Superior temporal gyrus (tissue), 1 donor: ENCODE measurements at regions not wholly inside any gene's neighbourhood (a gene's known extent, or its start where the extent isn't known, plus 50 kb on each side); places are given as distances from the start of the nearest gene placed in this dataset.

Source experiments
- DNase-seq: peaks from one replicate; pipeline ENCODE4 v3.0.0-alpha.2; 2016; ENCODE audit errors: extremely low spot score

DNA sequence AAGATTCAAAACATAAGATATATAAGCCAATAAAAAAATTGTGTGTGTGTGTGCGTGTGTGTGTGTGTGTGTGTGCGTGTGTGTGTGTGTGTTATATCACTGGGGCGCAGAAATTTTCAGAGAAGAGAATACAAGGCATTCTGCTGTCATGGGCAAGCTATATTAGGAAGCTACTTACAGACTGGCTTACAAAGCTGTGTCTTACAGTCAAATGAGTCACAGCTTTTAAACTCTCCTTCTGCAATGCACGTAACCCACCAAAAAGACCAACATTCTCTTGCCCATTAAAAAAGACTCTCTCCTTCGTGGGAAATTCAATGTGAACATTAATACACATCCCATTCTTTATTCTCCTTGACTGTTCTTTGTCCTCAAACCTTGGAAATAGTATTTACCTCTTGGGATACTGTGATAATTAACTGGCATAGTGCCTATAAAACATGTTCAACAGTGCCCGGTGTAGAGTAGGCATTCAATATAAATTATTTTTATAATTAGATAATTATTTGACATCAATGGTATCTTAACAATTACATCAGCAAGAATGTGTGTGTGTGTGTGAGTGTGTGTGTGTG is 860.4 kb upstream of the SOX9 start:
- no peak for DNase-seq

DNA sequence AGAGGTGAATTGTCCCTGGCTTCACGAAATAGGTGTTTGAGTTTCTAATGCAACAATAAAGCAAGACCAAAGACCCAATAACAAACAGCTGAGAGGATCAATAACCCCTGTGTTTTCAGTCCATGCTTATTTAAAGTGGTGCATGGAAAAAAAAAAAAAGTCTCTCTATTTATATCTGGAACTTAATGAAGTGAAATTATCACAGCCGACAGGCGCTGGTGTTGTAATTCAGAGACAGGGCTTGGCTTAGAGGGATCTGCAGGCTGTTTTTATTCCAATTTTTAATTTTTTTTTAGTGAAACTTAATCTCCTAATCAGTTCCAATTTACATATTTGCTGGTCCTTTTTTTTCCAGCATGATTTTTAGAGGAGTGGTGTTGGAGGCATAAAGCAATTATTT is 858.2 kb upstream of the SOX9 start:
- DNase-seq: no peak

DNA sequence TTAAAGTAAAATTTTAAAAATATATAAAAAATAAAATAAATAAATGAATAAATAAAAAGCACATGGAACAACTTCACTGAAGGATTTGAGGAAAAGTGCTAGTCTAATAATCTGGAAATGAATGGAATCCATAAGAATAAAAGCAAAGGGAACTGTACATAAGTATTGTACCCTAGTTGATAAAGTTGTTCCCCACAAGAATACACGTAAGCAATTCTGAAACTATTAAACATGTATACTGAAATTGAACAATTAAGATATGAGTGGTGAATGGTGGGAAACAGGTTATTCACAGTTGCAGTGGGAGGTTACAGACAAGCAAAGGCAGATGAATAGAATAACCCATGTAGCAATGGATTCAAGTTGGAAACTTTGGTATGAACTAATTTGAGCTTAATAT is 853.2 kb upstream of the SOX9 start:
- no peak for DNase-seq

DNA sequence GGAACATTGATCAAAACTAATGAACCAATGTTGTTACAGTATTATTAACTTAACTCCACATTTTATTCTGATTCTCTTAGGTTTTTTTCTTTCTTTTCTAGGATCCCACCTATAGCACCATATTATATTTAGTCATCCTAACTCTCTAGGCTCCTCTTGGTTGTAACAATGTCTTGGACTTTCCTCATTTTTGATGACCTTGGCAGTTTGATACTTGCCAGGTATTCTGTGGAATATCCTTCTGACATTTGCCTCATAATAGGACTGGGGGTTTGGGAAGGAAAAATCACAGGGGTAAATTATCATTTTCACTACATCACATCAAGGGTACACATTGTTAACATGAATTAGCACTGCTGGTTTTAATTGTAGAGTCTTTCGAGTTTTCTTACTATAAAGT is 851.6 kb upstream of the SOX9 start:
- no peak for DNase-seq

DNA sequence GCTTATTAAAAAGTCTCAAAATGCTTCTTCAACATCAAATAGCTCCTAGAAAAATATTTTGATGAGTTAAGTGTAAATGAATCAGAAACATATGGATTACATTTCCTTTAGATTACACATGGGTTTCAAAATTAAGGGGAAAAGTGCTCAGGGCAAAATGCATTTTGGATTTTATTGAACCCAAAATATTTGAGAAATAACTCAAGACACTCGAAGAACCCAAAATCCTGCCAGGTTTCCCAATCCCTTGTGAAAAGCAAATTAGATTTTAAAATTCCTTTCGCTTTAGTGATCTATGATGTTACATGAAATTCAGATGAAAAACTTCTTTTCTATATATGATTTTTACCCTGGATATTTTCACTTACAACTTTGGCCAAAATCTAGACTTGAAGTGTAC is 847.4 kb upstream of the SOX9 start:
- no peak for DNase-seq

DNA sequence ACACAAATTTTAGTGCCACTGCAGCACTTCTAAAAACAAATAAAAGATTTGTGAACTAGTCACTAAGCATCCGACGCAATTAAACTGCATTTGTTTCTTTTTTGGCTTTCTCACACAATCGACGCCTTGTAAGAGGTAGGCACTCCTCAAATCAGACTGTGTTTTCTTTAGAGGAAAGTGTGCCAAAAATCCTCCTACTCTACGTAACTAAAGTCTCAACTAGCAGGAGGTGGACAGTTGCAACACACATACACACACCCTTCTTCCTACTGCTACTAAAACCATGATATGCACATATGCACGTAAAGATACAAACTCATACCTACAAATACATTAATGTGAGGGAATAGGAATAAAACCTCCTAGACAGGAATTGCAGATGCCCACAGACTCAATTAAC is 844.7 kb upstream of the SOX9 start:
- DNase-seq: no peak

DNA sequence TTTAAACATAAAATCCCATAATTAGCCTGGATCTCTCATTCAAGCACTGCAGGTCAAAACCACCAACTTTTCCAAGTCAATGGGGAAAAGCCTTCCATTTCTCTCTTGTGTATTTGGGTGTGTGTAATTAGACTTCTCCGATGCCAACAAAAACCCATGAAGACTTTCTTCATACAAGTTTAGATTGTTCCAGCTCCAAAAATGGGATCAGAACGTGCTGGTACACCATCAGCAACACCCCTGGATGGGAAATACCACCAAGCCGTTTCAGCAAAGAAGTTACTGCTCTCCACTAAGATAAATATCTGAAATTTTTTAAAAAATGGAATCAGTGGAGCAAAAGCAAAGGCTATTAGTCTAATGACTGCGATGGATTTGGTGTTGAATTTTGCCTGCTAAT is 837.3 kb upstream of the SOX9 start:
- DNase-seq: no peak

DNA sequence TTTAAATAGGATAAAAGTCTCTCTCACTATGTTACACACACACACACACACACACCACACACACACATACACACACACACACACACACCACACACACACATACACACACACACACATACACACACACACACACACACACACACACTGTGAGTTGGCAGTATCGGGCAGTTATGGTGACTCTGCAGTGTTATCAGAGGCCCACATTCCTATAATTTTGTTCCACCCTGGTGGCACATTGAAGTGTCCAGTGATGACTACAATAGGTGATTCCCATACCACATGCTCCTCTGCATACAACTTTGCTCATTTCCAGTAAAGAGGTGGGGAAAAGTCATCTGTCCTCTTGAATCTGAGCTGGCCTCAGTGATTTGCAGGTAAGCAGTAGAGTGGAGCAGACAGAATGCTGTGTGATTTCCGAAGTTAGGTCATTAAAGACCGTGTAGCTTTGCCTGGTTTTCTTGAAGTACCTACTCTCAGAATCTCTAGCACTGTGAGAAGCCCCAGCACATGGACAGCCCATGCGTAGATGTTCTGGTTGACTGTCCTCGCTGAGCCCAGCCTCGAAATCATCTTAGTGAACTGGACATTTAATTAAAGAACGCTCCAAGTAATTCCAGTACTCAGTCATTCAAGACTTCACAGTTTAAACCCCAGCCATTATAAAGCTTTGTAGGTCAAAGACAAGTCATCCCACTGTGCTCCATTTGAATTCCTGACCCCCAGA is 836.6 kb upstream of the SOX9 start:
- no peak for DNase-seq

DNA sequence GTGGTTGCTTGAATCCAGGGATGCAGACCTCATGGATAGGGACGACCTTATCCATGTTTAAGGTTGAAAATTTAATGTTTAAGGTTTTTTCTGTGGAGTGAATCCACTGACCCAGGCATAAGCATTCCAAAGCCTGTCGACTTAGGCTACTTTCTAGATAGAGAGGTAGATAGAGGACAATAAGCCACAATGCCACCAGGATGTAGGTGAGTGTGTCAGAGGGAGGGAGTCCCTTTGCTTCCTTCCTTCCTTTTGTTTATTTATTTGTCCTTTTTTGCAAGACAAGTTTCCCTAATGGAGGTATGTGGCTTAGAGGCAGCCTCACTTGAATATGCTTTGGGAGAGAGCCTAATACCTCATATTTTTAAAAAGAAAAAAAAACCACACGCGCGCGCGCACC is 834.2 kb upstream of the SOX9 start:
- DNase-seq: no peak

DNA sequence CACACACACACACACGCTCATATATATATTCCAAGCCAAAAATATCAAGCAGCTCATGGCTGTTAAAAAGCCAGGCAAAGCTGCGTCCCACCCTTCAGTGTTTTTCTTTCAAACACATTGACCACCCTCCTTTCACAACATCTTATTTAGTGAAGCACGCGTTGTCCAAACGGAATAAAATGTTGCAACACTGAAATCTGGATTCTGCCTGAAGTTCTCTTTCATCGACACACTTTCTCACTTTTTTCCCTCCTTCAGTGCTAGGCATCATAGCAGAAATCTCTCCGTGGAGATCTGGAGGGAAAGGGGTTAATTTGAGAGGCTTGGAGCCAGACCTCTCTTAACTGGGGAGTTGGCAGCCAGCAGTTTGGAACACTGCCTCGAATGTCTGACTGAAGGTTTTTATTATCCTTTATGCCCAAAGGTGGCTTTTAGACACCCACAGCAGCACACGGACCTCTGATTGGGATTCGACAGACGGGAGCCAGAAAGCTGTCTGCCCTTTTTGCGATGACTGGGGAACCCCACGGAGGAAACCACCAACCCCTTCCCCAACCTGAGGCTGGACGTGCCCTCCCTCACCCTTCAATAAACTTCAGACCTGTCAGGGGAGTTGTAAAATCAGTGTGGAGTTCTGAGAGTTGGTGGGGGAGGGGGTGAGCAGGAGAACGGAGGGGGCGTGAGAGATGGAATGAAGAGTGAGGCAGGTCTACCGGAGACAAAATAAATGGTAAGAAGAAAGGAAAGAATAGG is 833.6 kb upstream of the SOX9 start:
- no peak for DNase-seq

DNA sequence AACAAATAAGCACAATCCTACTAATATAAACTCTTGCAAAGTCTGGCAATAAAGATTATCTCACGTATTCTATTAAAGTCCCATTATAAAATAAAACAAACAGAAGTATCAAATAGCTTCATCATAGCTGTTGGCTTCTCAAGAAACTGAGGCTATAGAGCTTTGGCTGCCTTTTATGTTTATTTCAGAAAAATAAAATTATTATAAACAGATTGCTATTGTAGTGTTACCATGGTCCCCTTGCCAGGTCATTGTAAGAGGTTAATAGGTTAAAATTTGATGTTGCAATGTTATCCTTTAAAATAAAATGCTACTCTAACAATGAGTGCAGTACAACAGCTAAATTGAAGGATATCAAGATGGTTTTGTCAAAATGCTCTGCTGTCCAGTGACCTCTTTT is 828.8 kb upstream of the SOX9 start:
- no peak for DNase-seq

DNA sequence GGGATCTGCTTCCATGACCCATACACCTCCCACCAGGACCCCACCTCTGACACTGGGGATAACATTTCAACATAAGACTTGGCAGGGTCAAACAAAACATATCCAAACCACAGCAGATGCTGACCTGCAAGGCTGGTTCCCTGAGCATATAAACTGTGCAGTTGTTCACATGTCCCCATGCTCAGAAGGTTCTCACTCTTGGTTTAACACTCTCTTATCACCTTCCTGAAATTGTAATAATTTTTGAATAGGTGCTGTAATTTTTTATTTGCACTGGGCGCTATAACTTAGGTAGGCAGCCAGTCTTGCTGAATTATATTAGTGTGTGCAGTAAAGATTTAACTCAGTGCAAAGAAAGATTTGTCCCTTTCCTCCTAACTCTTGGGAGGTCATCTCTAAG is 824.8 kb upstream of the SOX9 start:
- no peak for DNase-seq

DNA sequence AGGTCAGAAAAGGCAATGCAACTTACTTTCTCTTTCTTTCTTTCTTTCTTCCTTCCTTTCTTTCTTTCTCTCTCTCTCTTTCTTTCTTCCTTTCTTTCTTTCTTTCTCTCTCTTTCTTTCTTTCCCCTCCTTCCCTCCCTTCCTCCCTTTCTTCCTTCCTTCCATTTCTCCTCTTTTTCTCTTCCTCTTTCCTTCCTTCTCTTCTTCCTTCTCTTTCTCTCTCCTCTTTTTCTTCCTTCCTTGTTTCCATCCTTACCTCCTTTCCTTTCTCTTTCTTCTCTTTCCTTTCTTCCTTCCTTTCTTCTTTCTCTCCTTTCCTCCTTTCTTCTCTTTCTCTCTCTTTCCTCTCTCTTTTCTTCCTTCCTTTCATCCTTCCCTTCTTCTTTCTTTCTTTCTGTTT is 819.8 kb upstream of the SOX9 start:
- no peak for DNase-seq

DNA sequence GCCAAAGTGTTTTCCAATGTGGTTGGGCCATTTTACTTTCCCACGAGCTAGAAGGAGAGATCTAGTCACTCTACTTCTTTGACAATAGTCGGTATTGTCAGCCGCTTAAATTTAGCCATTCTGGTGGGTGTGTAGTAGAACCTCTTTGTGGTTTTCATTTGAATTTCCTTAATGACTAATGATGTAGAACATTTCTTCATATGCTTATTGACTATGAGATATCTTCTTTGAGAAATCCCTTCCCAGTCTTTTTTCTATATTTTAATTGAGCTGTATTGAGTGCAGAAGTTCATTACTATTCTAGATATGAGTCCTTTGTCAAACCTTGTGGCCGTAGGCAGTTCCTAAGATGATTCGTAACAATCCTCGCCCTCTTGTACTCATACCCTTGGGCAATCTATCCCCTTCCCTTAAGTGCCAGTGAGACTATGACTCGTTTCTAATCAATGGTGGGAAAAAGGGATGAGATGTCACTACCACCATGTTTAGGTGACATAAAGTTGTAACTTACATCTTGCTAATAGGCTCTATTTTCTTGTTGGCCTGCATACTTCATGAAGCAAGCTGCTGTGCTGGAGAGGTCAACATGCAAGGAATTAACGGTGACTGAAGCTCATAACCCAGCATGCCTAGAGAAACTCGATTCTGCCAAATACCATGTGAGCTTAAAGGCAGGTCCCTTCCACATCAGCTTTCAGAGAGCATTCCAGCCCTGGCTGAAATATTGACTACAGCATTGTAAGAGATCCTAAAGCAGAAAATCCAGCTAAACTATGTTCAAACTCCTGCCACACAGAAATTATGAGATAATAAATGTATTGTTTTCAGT is 817.9 kb upstream of the SOX9 start:
- DNase-seq: no peak

DNA sequence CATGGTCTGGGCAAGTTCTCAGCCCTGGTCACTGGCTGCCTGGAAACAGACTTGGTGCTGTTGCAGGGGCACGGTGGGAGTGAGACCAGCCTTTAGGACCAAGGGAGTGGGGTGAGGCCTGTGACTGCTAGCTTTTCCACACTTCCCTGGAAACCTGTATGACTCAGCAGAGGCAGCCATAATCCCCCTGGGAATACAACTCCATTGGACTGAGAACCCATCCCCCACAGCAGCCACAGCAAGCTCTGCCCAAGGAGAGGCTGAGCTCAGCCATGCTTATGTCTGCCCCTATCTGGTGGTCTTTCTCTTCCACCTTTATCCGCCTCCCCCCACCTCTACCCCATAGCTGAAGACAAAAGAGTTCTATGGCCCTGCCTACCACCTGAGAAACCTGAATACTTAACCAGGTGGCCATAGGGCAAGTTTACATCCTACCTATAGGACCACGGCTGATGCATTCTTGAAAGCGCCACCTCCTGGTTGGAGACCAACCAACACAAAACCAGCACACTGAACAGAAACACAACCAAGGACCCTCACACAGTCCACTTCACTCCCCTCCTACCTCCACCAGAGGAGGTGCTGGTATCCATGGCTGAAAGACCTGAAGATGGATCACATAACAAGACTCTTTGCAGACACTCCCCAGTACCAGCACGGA is 816.2 kb upstream of the SOX9 start:
- DNase-seq: no peak

DNA sequence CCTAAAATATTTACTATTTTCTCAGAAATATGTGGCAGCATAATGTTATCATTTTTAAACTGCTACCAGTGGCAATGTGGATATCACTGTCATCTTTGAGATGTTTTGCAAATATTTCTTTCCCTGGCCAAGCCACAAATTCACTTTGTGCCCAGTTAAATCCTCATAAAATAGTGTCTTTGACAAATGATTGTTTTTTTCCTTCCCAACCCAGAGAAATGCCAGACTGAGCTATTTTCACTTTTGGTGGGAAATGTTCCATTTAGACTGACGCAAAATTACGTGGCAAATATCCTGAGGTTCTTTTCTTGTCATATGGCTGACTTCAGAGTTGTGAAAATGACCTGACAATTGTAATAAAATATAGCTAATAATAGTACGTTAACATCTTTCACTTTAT is 807.0 kb upstream of the SOX9 start:
- DNase-seq: no peak

DNA sequence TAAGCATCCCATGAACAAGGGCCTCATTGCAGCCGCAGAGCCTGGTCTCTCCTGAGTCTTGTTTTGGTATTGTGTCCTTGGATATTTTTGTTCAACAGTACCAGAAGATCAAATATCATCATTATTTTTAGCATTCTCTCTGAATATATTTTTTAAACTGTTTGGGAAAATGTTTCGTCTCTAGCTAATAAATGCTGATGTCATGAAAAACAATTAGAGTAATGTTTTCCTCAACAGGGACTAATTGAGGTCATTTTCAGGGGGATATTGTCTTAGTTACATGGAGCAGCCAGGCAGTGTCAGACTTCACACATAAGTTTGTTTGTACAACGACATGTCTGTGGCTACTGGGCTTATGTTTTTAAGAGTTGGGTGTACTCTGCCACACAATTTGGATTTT is 805.3 kb upstream of the SOX9 start:
- DNase-seq: no peak

DNA sequence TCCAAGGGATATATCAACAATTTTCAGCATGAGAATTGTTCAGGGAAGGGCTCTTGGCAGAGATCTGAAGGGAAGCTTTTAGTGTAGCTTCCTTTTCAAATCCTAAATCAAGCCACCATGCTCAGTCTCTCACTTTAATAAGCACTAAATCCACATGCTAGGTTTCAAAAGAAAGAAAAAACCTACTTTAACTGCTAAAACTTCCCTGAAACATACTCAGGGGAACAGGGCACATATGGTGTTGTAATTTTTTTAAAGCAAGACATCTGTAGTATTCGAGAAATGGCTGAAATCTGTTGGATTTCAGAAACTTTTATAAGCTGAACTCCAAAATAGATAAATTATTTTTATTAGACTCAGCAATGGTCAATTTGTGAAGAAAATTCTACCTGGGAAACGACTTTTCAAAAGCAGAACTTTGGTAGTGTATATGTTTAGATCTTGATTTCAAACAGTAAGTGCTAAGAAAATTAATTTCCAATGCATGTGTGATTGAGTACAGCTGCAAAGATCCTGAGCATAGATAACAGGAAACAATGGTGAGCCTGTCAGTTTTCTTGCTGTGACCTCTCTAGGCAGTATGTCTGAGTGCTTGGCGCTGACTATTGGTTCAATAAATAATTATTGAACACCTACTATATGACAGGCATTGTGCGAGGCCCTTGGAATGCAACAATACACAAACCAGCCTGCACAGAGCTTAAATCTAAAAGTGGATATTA is 804.5 kb upstream of the SOX9 start:
- DNase-seq: no peak

DNA sequence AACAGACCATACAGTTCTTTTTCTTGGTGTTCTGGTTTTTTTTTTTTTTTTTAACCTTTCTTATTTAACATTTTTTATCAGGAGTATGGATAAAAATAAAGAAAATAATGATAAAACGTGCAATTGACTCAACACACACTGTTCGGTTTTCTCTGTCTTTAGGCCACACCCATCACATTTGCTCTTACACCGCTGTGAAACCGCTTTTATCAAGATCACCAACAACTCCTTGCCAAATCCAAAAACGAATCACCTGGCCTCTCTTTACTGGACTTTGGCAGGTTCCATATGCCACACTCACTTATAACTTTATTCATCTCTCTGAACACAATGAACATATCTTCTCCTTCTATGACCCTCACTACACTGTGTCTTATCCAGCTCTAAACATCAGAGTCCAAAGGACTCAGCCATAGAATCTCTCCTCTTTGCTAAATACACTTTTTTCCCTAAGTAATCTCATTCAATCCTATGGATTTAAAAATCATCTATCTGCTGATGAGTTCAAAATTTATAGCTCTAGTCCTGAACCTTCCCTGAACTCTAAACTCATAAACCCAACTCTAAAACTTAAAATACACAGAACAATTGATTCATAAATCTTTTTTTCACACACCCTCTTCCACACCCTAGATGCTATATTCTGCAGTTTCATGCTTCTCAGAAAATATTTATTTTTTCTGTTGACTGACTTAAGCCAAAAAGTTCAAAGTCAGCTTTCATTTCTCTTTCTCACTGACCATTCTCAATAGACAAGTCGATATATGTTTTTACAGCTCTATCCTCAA is 800.6 kb upstream of the SOX9 start:
- no peak for DNase-seq

DNA sequence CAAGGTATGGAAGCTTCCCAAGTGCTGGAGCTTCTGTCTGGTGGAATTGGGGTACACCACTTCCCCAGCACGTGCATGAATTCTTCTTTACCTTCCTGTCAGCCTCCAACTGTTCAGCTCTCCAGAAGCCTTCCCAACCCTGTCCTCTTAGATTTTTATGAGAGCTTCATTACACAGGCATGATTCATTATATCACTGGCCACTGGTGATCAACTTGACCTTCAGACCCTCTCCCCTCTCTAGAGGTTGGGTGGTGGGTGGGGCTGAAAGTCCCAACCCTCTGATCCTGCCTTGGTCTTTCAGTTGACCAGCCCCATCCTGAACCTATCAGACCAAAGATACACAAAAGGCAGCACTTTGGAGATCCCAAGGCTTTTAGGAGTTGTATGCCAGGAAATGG is 795.7 kb upstream of the SOX9 start:
- DNase-seq: no peak
